ENCODE measurements at regions not wholly inside any gene's neighbourhood (a gene's known extent, or its start where the extent isn't known, plus 50 kb on each side); places are given as distances from the start of the nearest gene placed in this dataset.

GRCh38 chr3:68090571-68090970, 436.2 kb upstream of the SUCLG2 start:
- Histone ChIP-seq H3K4me3 (no peak overlapping the region), H3K27me3 (no peaks in the 10 kb centered on the region), H3K36me3 (no peaks in the 10 kb centered on the region), H3K4me1 (no peaks in the 10 kb centered on the region), H3K9me3 (no peaks in the 10 kb centered on the region), H3K27ac (no peak overlapping the region)
- no peak for DNase-seq
- TF ChIP-seq, protein P1, sequence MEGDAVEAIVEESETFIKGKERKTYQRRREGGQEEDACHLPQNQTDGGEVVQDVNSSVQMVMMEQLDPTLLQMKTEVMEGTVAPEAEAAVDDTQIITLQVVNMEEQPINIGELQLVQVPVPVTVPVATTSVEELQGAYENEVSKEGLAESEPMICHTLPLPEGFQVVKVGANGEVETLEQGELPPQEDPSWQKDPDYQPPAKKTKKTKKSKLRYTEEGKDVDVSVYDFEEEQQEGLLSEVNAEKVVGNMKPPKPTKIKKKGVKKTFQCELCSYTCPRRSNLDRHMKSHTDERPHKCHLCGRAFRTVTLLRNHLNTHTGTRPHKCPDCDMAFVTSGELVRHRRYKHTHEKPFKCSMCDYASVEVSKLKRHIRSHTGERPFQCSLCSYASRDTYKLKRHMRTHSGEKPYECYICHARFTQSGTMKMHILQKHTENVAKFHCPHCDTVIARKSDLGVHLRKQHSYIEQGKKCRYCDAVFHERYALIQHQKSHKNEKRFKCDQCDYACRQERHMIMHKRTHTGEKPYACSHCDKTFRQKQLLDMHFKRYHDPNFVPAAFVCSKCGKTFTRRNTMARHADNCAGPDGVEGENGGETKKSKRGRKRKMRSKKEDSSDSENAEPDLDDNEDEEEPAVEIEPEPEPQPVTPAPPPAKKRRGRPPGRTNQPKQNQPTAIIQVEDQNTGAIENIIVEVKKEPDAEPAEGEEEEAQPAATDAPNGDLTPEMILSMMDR (IDR thresholded peaks at IDR 0.05), result no peak
- TF ChIP-seq POLR2A (IDR thresholded peaks at IDR 0.05), result no peak

GRCh38 chr3:68089572-68090011, 435.2 kb upstream of the SUCLG2 start:
- H3K27me3 ChIP-seq, result no peaks in the 10 kb centered on the region
- H3K9me3 ChIP-seq, result no peaks in the 10 kb centered on the region
- no peak for DNase-seq
- H3K4me1 ChIP-seq, result no peaks in the 10 kb centered on the region
- H3K4me3 ChIP-seq, result no peak overlapping the region
- H3K27ac ChIP-seq, result no peak overlapping the region
- H3K36me3 ChIP-seq, result no peaks in the 10 kb centered on the region
- TF ChIP-seq, protein P1 (IDR thresholded peaks at IDR 0.05), result no peak

DNA sequence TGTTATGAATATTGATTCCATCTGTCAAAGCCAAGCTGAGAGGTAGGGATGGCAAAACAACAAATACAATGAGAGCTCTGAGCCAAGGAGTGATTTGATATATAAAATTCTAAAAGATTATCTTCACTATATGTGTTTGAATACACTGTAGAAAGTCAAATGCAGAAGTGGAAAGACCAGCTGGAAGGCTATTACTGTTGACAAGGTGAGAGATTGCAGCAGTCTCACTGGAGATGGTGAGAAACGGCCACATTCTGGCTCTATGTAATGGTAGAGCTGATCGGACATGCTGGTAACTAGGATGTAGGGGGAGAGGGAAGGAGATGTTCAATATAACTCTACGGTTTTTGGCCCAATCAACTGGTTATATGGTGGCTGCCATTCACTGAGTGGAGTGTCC, 434.2 kb upstream of the SUCLG2 start:
- no peak overlapping the region for H3K4me3 ChIP-seq
- DNase-seq, result no peak
- no peaks in the 10 kb centered on the region for H3K4me1 ChIP-seq
- no peaks in the 10 kb centered on the region for H3K36me3 ChIP-seq
- no peaks in the 10 kb centered on the region for H3K27me3 ChIP-seq
- TF ChIP-seq POLR2A (IDR thresholded peaks at IDR 0.05), result no peak
- H3K27ac ChIP-seq, result no peak overlapping the region
- H3K9me3 ChIP-seq, result no peaks in the 10 kb centered on the region

- Histone ChIP-seq H3K36me3 (no peaks in the 10 kb centered on the region), H3K4me3 (no peak overlapping the region), H3K9me3 (no peaks in the 10 kb centered on the region), H3K27ac (no peak overlapping the region), H3K4me1 (no peaks in the 10 kb centered on the region), H3K27me3 (no peaks in the 10 kb centered on the region)
- no peak for TF ChIP-seq POLR2A (IDR thresholded peaks at IDR 0.05)
- TF ChIP-seq, protein P1 (IDR thresholded peaks at IDR 0.05), result no peak
- no peak for DNase-seq
Observed at GRCh38 chr3:68088216-68088615, 433.8 kb upstream of the SUCLG2 start.

- H3K4me1 ChIP-seq, result no peaks in the 10 kb centered on the region
- H3K27me3 ChIP-seq, result no peaks in the 10 kb centered on the region
- peaks cover 0 to 5% (median 0%) of the 10 kb centered on the region in 4 donors for H3K9me3 ChIP-seq
- no peak overlapping the region for H3K4me3 ChIP-seq
- no peak for DNase-seq
- no peaks in the 10 kb centered on the region for H3K36me3 ChIP-seq
- TF ChIP-seq POLR2A (IDR thresholded peaks at IDR 0.05), result no peak
- TF ChIP-seq, protein P1 (IDR thresholded peaks at IDR 0.05), result no peak
- no peak overlapping the region for H3K27ac ChIP-seq
Observed at GRCh38 chr3:68072062-68072461, 417.6 kb upstream of the SUCLG2 start.

- Histone ChIP-seq H3K4me1 (no peaks in the 10 kb centered on the region), H3K9me3 (peaks cover 0 to 5% (median 0%) of the 10 kb centered on the region in 4 donors), H3K36me3 (no peaks in the 10 kb centered on the region), H3K4me3 (no peak overlapping the region), H3K27ac (no peak overlapping the region), H3K27me3 (no peaks in the 10 kb centered on the region)
- TF ChIP-seq, protein P1 (IDR thresholded peaks at IDR 0.05), result no peak
- TF ChIP-seq POLR2A (IDR thresholded peaks at IDR 0.05), result no peak
- no peak for DNase-seq
Observed at GRCh38 chr3:68070186-68070585, 415.8 kb upstream of the SUCLG2 start.

Data from Peyer's patch (tissue), 4 donors.